ENCODE measurements at regions not wholly inside any gene's neighbourhood (a gene's known extent, or its start where the extent isn't known, plus 50 kb on each side); places are given as distances from the start of the nearest gene placed in this dataset.

GRCh38 chr5:99644822-99645221 is 716.0 kb upstream of the CHD1 start:
- no peaks in the 10 kb centered on the region for H3K9me3 Mint-ChIP-seq
- no peaks in the 10 kb centered on the region for H3K27me3 Mint-ChIP-seq
- TF ChIP-seq, protein P1, sequence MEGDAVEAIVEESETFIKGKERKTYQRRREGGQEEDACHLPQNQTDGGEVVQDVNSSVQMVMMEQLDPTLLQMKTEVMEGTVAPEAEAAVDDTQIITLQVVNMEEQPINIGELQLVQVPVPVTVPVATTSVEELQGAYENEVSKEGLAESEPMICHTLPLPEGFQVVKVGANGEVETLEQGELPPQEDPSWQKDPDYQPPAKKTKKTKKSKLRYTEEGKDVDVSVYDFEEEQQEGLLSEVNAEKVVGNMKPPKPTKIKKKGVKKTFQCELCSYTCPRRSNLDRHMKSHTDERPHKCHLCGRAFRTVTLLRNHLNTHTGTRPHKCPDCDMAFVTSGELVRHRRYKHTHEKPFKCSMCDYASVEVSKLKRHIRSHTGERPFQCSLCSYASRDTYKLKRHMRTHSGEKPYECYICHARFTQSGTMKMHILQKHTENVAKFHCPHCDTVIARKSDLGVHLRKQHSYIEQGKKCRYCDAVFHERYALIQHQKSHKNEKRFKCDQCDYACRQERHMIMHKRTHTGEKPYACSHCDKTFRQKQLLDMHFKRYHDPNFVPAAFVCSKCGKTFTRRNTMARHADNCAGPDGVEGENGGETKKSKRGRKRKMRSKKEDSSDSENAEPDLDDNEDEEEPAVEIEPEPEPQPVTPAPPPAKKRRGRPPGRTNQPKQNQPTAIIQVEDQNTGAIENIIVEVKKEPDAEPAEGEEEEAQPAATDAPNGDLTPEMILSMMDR (conservative IDR thresholded peaks at IDR 0.05): no peak
- DNase-seq (ENCODE audit: extremely low spot score, unreplicated experiment): no peak
- H3K36me3 Mint-ChIP-seq: no peaks in the 10 kb centered on the region
- H3K4me3 Mint-ChIP-seq: no peak overlapping the region
- H3K27ac Mint-ChIP-seq: no peak overlapping the region
- no peaks in the 10 kb centered on the region for H3K4me1 Mint-ChIP-seq (ENCODE audit: unreplicated experiment)

DNA sequence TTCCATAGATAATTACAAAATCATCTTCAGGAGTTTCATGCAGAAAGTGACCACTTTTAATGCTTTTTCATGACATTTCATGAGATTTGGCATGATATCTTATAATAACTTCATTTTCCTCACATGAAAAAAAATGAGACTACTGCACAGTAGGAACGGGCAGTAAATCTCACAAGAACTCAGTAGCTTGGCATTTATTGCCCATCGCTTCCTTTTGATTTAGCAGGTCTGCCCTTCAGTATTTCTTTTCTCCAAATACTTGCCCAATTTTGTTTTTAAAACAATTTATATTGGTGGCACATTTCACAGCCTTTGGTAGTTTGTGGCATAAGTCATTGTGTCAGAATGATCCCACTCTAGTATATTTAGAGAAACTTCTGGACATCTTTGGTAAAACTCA is 711.8 kb upstream of the CHD1 start:
- TF ChIP-seq, protein P1 (conservative IDR thresholded peaks at IDR 0.05): no peak
- H3K27me3 Mint-ChIP-seq: no peaks in the 10 kb centered on the region
- H3K9me3 Mint-ChIP-seq: no peaks in the 10 kb centered on the region
- no peaks in the 10 kb centered on the region for H3K4me1 Mint-ChIP-seq (ENCODE audit: unreplicated experiment)
- H3K4me3 Mint-ChIP-seq: no peak overlapping the region
- DNase-seq (ENCODE audit: extremely low spot score, unreplicated experiment): no peak
- H3K36me3 Mint-ChIP-seq: no peaks in the 10 kb centered on the region
- no peak overlapping the region for H3K27ac Mint-ChIP-seq

DNA sequence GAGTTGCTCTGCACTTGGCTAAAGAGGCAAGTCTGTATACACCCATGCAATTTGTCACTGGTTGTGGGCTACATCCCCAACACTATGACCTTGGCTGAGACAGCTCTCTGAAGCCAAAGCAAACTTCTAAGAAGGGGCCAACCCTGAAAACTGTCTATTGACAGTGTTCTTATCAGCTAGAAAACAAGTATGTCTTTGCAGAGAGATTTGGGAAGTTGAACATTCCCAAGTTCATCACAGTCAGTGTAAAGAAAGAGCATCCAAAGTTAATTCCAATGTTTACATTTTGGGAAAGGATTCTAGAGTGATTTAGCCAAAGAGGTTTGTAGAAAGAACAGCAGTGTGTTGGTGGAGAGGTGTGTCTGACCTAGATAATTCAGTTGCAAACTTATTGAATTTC is 711.1 kb upstream of the CHD1 start:
- H3K36me3 Mint-ChIP-seq: no peaks in the 10 kb centered on the region
- H3K4me3 Mint-ChIP-seq: no peak overlapping the region
- H3K27ac Mint-ChIP-seq: no peak overlapping the region
- H3K27me3 Mint-ChIP-seq: no peaks in the 10 kb centered on the region
- TF ChIP-seq, protein P1 (conservative IDR thresholded peaks at IDR 0.05): no peak
- no peaks in the 10 kb centered on the region for H3K9me3 Mint-ChIP-seq
- no peak for DNase-seq (ENCODE audit: extremely low spot score, unreplicated experiment)
- no peaks in the 10 kb centered on the region for H3K4me1 Mint-ChIP-seq (ENCODE audit: unreplicated experiment)

DNA sequence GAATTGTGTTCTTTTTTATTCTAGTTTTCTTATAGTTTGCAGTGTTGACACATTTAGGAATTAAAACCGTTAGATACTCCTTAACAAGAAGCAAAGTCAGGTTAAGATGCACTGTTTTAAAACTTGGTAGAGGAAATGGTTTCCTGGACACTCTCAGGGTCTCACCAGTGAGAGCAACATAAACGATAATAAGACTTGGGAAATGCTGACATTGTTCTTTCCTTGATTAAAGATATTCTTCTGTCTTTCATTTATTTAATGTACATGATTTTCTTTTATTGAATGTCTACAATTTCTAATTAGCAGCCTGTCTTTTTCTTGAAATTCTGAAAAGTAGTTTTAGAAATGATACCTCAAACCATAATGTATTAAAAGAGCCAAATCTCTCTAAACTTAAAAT is 707.9 kb upstream of the CHD1 start:
- H3K36me3 Mint-ChIP-seq: no peaks in the 10 kb centered on the region
- no peak for DNase-seq (ENCODE audit: extremely low spot score, unreplicated experiment)
- no peaks in the 10 kb centered on the region for H3K27me3 Mint-ChIP-seq
- H3K4me3 Mint-ChIP-seq: no peak overlapping the region
- H3K27ac Mint-ChIP-seq: no peak overlapping the region
- no peaks in the 10 kb centered on the region for H3K9me3 Mint-ChIP-seq
- no peaks in the 10 kb centered on the region for H3K4me1 Mint-ChIP-seq (ENCODE audit: unreplicated experiment)
- TF ChIP-seq, protein P1 (conservative IDR thresholded peaks at IDR 0.05): no peak

DNA sequence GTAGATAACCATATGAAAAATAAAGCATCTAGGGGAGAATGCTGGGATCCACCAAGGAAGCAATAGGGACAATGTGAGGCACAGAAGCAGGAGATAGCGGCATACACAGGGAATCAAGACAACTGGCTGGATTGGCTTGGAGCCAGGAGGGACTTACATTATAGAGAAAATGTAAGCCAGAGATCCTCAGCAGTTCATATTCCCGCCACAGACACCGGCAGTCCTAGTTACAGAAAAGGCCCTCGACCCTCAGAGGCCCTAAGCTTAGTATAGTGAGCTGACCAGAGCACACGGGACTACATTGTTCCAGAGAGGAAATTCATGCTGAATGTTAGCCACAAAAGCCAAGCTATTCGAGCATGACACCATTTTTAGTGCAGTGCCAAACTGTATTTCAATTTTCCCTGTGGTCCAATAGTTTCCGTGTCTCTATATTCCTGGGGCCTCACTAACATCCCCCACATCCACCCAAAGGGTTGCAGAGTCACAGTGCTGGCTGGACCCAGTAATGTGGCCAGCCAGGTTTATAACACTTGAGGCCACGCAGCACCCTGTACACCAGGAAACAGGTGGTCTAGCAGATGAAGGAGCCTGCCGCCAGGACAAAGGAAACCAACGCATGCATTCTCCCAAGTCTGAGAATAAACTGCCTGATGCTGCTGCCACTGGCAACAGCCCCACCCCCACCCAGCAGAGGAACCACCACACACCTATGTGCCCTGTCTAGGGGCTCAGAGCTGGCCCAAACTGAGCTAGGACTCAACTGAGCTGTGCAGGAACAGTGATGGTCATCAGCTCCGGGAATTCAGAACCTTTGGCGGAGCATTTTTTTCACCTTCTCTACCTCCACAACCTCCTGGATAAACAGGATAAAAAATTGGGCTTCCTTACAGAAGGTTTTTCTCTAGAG is 693.2 kb upstream of the CHD1 start:
- Mint-ChIP-seq H3K4me1 (ENCODE audit: unreplicated experiment) (no peaks in the 10 kb centered on the region), H3K27ac (no peak overlapping the region), H3K36me3 (no peaks in the 10 kb centered on the region), H3K9me3 (no peaks in the 10 kb centered on the region), H3K4me3 (no peak overlapping the region), H3K27me3 (no peaks in the 10 kb centered on the region)
- TF ChIP-seq, protein P1 (conservative IDR thresholded peaks at IDR 0.05): no peak
- DNase-seq (ENCODE audit: extremely low spot score, unreplicated experiment): no peak
